GM12892 (cell line): ENCODE measurements at regions not wholly inside any gene's neighbourhood (a gene's known extent, or its start where the extent isn't known, plus 50 kb on each side); places are given as distances from the start of the nearest gene placed in this dataset.

ENCODE experiments used
- POLR2AphosphoS5 ChIP-seq: IDR thresholded peaks from 2 replicates; pipeline ENCODE4 v1.6.1; 2011; ENCODE audit warnings: low read depth, low read length, control low read depth
- TAF1 ChIP-seq: IDR thresholded peaks from 2 replicates; pipeline ENCODE4 v1.6.1; 2011; ENCODE audit warnings: low read depth, mild to moderate bottlenecking, control low read depth, low read length, borderline replicate concordance

DNA sequence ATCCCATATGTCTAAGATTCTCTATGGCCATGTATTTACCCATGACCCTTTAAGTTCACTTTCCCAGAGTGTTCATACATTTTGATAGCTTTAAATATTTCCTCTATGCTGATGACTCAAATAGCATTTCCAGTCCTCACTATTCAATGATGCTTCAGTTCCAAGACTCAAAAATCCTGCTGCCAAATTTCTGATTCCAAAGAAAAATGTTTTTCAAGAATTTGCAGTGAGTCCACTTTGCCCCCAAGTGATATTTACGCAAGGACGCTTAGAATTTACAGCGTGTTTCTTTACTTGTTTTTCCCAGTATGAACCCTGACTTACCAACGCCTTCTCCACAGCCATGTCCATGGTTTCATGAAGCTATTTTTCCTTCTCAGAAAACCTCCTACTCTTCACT is 127.9 kb upstream of the PCDH18 start:
- TF ChIP-seq TAF1 (no peak), POLR2AphosphoS5 (no peak)
